NCI-H345 treated with DMSO at 0.1 percent for 48 hours (cell line): ENCODE measurements at regions not wholly inside any gene's neighbourhood (a gene's known extent, or its start where the extent isn't known, plus 50 kb on each side); places are given as distances from the start of the nearest gene placed in this dataset.

Experiments
- DNase-seq: peaks from one replicate; lab custom pipeline; 2025; ENCODE audit not compliant: unreplicated experiment; lab: John Stamatoyannopoulos, UW

- DNase-seq = no peak
Observed at GRCh38 chr11:128407962-128408361, 179.4 kb downstream of the ETS1 start.

- no peak for DNase-seq
Observed at GRCh38 chr11:128405714-128406662, 181.4 kb downstream of the ETS1 start.

- DNase-seq = no peak
Observed at GRCh38 chr11:128405112-128405511, 182.2 kb downstream of the ETS1 start.

- DNase-seq = no peak
Observed at GRCh38 chr11:128404437-128404836, 182.9 kb downstream of the ETS1 start.

GRCh38 chr11:128400382-128401203, 186.8 kb downstream of the ETS1 start:
- DNase-seq = no peak

- no peak for DNase-seq
Observed at GRCh38 chr11:128399251-128400121, 187.9 kb downstream of the ETS1 start.

- DNase-seq = no peak
Observed at GRCh38 chr11:128398517-128399250, 188.7 kb downstream of the ETS1 start.

- no peak for DNase-seq
Observed at GRCh38 chr11:128397362-128397761, 190.0 kb downstream of the ETS1 start.

- DNase-seq = no peak
Observed at GRCh38 chr11:128394431-128395089, 192.8 kb downstream of the ETS1 start.

- DNase-seq = no peak
Observed at GRCh38 chr11:128392259-128392658, 195.1 kb downstream of the ETS1 start.

GRCh38 chr11:128391811-128392210, 195.5 kb downstream of the ETS1 start:
- no peak for DNase-seq

- DNase-seq = no peak
Observed at GRCh38 chr11:128390246-128390645, 197.1 kb downstream of the ETS1 start.

GRCh38 chr11:128389461-128389976, 197.8 kb downstream of the ETS1 start:
- DNase-seq = no peak

- no peak for DNase-seq
Observed at GRCh38 chr11:128388206-128388815, 199.0 kb downstream of the ETS1 start.

GRCh38 chr11:128379587-128380580, 207.5 kb downstream of the ETS1 start:
- DNase-seq = no peak

- no peak for DNase-seq
Observed at GRCh38 chr11:128375961-128376360, 211.4 kb downstream of the ETS1 start.

GRCh38 chr11:128374026-128374425, 213.3 kb downstream of the ETS1 start:
- no peak for DNase-seq

GRCh38 chr11:128372977-128373376, 214.4 kb downstream of the ETS1 start:
- DNase-seq = no peak
